ENCODE measurements at regions not wholly inside any gene's neighbourhood (a gene's known extent, or its start where the extent isn't known, plus 50 kb on each side); places are given as distances from the start of the nearest gene placed in this dataset.

DNA sequence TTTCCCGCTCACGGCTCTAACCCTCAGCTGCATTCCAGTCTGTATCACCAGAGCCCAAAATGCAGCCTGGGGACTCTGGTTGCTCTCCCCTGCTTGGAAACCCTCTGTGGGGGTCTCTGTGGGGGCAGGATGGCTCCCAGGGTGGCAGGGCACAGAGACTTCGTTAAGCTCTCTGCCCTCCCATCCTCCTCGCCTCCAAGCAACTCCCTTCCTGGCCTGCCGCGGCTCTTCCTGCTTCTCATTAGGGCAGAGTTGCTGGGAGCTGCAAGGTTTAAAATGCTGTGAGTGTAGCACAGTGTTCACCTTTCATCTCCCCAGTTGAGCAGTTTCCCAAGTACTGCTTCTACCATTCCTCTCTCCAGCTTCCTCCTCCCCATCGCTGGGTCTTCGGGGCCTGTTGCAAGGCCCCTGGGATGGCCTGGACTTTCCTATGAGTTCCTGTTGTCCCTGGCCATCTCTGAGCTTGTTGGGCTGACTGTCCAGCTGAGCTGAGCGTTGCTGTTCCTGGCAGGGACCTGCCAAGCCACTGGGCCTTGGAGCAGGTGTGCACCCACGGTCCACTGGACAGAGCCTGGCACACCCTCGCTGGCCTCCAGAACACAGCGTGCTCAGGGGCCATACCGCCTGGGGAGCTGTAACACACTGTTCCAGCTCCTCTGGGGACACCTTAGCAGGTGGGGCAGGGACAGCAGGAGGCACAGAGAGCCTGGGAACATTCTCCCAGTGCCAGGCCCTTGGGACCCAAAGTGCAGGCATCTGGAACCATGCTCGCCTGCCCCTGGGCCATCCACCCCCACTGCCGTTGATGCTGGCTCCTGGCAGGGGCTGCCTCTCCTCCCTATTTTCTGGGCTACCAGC is 188.4 kb downstream of the C9orf50 start:
- TF ChIP-seq YY1 (IDR thresholded peaks at IDR 0.05; ENCODE audit: insufficient read depth, insufficient read length) = no peak
- no peak for TF ChIP-seq SUZ12 (IDR thresholded peaks at IDR 0.05; ENCODE audit: extremely low read depth, insufficient read depth, insufficient read length)
